Heart right ventricle (tissue), 16 donors: ENCODE measurements at regions not wholly inside any gene's neighbourhood (a gene's known extent, or its start where the extent isn't known, plus 50 kb on each side); places are given as distances from the start of the nearest gene placed in this dataset.

Experiments
- ATAC-seq, 8 donors: fragments of 200-7000 bp; cut with Tn5 transposase; one replicate each; pipeline ENCODE4 v1.9.1; 2020; ENCODE audit warnings: mild to moderate bottlenecking in 8 of 8, moderate library complexity in 8 of 8, moderate number of reproducible peaks in 1 of 8
- DNase-seq, 2 donors: peaks; one replicate each; pipeline ENCODE4 v3.0.0-alpha.2; 2020
- H3K27ac ChIP-seq, 10 donors: fragments of 200-600 bp; sonication (generic) in 2 of 10; one replicate each; pipeline versions ENCODE4 v1.5.0 to v1.8.0; 2020 to 2022; ENCODE audit warnings: mild to moderate bottlenecking in 3 of 10
- H3K27me3 ChIP-seq, 7 donors: fragments of 200-600 bp; one replicate each; pipeline ENCODE4 v1.8.0; 2021 to 2022; ENCODE audit warnings: mild to moderate bottlenecking in 2 of 7
- H3K36me3 ChIP-seq, 9 donors: fragments of 200-600 bp; sonication (generic) in 1 of 9; one replicate each; pipeline versions ENCODE4 v1.5.0 to v1.8.0; 2020 to 2022; ENCODE audit warnings: mild to moderate bottlenecking in 2 of 9
- H3K4me1 ChIP-seq, 9 donors: fragments of 200-600 bp; sonication (generic) in 1 of 9; one replicate each; pipeline versions ENCODE4 v1.5.0 to v1.8.0; 2020 to 2022; ENCODE audit warnings: mild to moderate bottlenecking in 4 of 9
- H3K4me3 ChIP-seq, 10 donors: fragments of 200-600 bp; sonication (generic) in 2 of 10; one replicate each; pipeline versions ENCODE4 v1.5.0 to v1.8.0; 2020 to 2022; ENCODE audit warnings: mild to moderate bottlenecking in 7 of 10, moderate library complexity in 2 of 10
- H3K9me3 ChIP-seq, 11 donors: fragments of 200-600 bp in 10 of 11; sonication (generic) in 2 of 11; one replicate each; pipeline versions ENCODE4 v1.5.0 to v1.8.0; 2013 to 2022; ENCODE audit warnings: mild to moderate bottlenecking in 2 of 11, control low read depth in 1 of 11, moderate library complexity in 1 of 11
- CTCF ChIP-seq, 9 donors: fragments of 200-600 bp; sonication (generic) in 2 of 9; IDR thresholded peaks; one replicate each; pipeline versions ENCODE4 v1.5.0 to v1.8.0; 2021 to 2022; ENCODE audit warnings: antibody characterized with exemption in 9 of 9, mild to moderate bottlenecking in 5 of 9, moderate library complexity in 1 of 9
- WGBS, 2 donors: extraction: QIAGEN DNeasy Blood & Tissue Kit; methylation state at CpG; one replicate each; pipeline ENCODE4 v1.1.7; 2013; ENCODE audit warnings: inconsistent platforms in 1 of 2; 5-methylcytosine and 5-hydroxymethylcytosine counted together
- intact Hi-C, 10 donors: fragments of 100-400 bp; cut with DNase I; formaldehyde crosslinking; loops; one replicate each; pipeline versions ENCODE4 v1.11.1 to v1.14.2; 2022
- donor health status: Arrhythmogenic right ventricular cardiomyopathy.
- donor health status: ischemic (EF 13 %, LVEDD 7.1; RV severe dilation, severe dysfunction).
- donor health status: healthy with polysubstance abuse.
- donor health status: DM: no; HTN: yes; CAD: no.
- donor health status: DM: no; HTN: no; CAD: no.
- donor health status: ischemic (EF 25% LVEDD 6.9; RV normal size, moderate dysfunction).
- donor health status: ischemic (EF 25% LVEDD 5.7; RV mildly dilated, moderate dysfunction).
- donor health status: healthy.
- donor health status: DM: yes; HTN: yes; CAD: no.
- donor health status: Ischemic cardiomyopathy.
- donor health status: ischemic (EF 35%, LVEDD 5.7; RV mildly dilated, moderate dysfunction).
- donor health status: nonischemic (EF 11% LVEDD 7.7; RV severe dilation, severe dysfunction).
- donor health status: DM: yes; HTN: yes; CAD: no.
- donor health status: PGD.
- donor health status: ischemic (EF 29% LVEDD 5.4; RV normal size, mild dysfunction).
- donor health status: nonischemic (EF 23%, LVEDD 6.1; RV moderate dilation, normal function).

DNA sequence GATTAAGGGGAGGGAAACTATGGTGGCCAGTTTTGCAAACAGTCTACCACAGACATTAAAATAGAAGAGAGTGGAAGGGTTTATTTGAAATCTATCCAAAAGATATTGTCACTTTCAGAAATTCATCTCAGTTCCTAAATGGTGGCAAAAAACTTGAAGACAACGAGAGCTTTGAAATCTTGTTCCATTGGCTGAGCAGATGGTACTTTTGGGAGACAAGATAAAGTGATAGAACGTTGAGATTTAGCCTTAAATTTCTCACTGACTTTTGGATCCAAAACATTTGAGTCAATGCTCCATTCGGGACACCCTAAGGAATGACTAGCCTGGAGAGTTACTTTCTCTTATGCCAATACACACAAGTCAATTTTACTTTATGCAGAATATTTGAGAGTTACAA is 319.1 kb upstream of the LARGE1 start:
- WGBS, 2 donors: 72 to 91% methylated on average over 3 of the region's 3 CpGs
- ATAC-seq (no peak), DNase-seq (no peak)
- Histone ChIP-seq H3K27me3 (no peaks in the 10 kb centered on the region), H3K9me3 (peaks cover 0 to 27% (median 0%) of the 10 kb centered on the region in 11 donors), H3K4me1 (peaks cover 0 to 18% (median 0%) of the 10 kb centered on the region in 9 donors), H3K36me3 (no peaks in the 10 kb centered on the region), H3K4me3 (no peak overlapping the region), H3K27ac (no peak overlapping the region)
- TF ChIP-seq CTCF (IDR thresholded peaks at IDR 0.05): no peak
- intact Hi-C loops: no loop called here

DNA sequence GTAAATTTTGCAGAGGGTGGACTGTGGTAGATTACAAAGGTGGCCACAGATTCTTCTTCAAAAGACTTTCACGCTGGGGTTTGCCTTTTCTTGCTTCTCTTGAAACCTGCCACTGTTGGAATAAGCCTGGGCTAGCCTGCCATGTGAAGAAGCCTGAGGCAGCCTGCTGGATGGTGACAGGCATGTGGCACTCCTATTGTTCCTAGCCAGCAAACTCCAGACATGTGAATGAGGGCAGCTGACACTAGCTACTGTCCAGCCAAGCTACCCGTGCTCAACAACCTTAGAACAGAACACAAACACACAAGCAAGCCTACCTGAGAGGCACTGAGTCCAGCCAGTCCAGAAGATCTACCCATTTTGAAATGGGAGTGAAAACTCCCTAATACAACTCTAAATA is 322.7 kb upstream of the LARGE1 start:
- no peak overlapping the region for H3K4me3 ChIP-seq
- H3K27me3 ChIP-seq: no peaks in the 10 kb centered on the region
- H3K36me3 ChIP-seq: no peaks in the 10 kb centered on the region
- ATAC-seq (peak in 6 of 8 donors; percentile 46 to 83 (median 70)), DNase-seq (peak in 1 of 2 donors; percentile 9)
- 53 to 62% methylated on average over 2 of the region's 2 CpGs for WGBS, 2 donors
- no peak for TF ChIP-seq CTCF (IDR thresholded peaks at IDR 0.05)
- peaks cover 0 to 10% (median 0%) of the 10 kb centered on the region in 9 donors for H3K4me1 ChIP-seq
- intact Hi-C loops: loop anchor here in 1 of 10 donors (10.0 kb wide), 1 partner anchor 62 kb away; no protein-coding TSS in a partner anchor
- H3K27ac ChIP-seq: no peak overlapping the region
- H3K9me3 ChIP-seq: peaks cover 0 to 8% (median 0%) of the 10 kb centered on the region in 11 donors

DNA sequence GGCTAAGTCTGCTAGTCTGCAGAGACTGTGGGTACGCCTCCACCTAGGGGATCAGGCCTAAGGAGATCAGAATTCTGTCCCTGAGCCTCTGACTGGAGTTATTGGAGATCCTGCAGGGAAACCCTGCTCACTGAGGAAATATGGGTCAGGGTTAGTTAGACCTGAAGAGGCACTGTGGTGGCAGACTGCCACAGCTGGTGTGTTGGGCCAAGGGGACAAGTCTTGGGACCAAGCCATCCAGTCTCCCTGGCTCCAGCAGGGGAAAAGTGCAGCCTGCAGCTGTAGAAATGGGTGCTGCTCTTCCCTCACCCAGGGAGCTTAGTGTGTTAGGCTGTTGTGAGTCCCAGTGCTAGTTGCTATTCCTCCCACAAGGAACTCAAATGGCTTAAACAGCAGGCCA is 334.8 kb upstream of the LARGE1 start:
- peak in 1 of 9 donors; percentile 8 for TF ChIP-seq CTCF (IDR thresholded peaks at IDR 0.05)
- WGBS, 2 donors: 83 to 84% methylated on average over 1 of the region's 1 CpG
- DNase-seq (peak; percentile 18 to 62), ATAC-seq (peak in 5 of 8 donors; percentile 8 to 73 (median 61))
- Histone ChIP-seq H3K27me3 (no peaks in the 10 kb centered on the region), H3K9me3 (peaks cover 0 to 30% (median 10%) of the 10 kb centered on the region in 11 donors), H3K4me1 (no peaks in the 10 kb centered on the region), H3K27ac (no peak overlapping the region), H3K36me3 (no peaks in the 10 kb centered on the region), H3K4me3 (no peak overlapping the region)
- intact Hi-C loops: loop anchor here in 1 of 10 donors (10.0 kb wide), 1 partner anchor 60 kb away; no protein-coding TSS in a partner anchor

DNA sequence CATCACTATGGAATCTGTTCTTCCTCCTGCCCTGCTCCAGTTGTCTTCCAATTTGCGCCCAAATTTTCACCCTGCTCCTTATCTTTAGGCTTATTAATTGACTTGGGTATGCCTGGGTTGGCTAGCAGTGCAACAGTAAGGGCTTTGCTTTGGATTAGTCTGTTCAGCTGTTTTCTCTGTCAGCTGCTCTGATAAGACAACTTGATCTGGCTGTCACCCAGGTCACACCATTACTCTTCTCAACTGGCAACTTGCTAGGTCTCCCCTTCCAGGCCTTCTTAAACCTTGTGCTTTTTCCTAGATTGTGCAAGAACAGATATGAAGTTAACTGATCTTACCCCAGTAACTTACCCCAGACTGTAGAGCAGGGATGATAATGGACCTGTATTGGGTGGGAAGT is 357.8 kb upstream of the LARGE1 start:
- no peaks in the 10 kb centered on the region for H3K36me3 ChIP-seq
- DNase-seq: no peak
- peaks cover 0 to 2% (median 0%) of the 10 kb centered on the region in 11 donors for H3K9me3 ChIP-seq
- H3K27me3 ChIP-seq: no peaks in the 10 kb centered on the region
- peaks cover 0 to 9% (median 0%) of the 10 kb centered on the region in 9 donors for H3K4me1 ChIP-seq
- TF ChIP-seq CTCF (IDR thresholded peaks at IDR 0.05): no peak
- ATAC-seq: peak in 1 of 8 donors; percentile 37
- H3K27ac ChIP-seq: no peak overlapping the region
- H3K4me3 ChIP-seq: no peak overlapping the region
- intact Hi-C loops: no loop called here
- WGBS, 2 donors: 24 to 27% methylated on average over 1 of the region's 1 CpG
